Thymus (tissue), 11 donors: ENCODE measurements at regions not wholly inside any gene's neighbourhood (a gene's known extent, or its start where the extent isn't known, plus 50 kb on each side); places are given as distances from the start of the nearest gene placed in this dataset.

ENCODE experiments used
- DNase-seq, 9 donors: peaks; one replicate each; pipeline ENCODE4 v3.0.0-alpha.2; 2013; ENCODE audit warnings: low spot score in 9 of 9, low read depth in 6 of 9, missing footprints in 1 of 9
- H3K27ac ChIP-seq, 2 donors: one replicate each; pipeline ENCODE4 v1.5.1; 2013; ENCODE audit warnings: control low read depth in 1 of 2, low read depth in 1 of 2, low read length in 1 of 2, mild to moderate bottlenecking in 1 of 2, moderate library complexity in 1 of 2
- H3K27me3 ChIP-seq, 2 donors: one replicate each; pipeline ENCODE4 v1.5.1; 2013; ENCODE audit warnings: low read length in 1 of 2; ENCODE audit not compliant: control insufficient read depth in 2 of 2, insufficient read depth in 1 of 2
- H3K36me3 ChIP-seq, 2 donors: one replicate each; pipeline ENCODE4 v1.5.1; 2013; ENCODE audit warnings: low read length in 1 of 2, mild to moderate bottlenecking in 1 of 2, moderate library complexity in 1 of 2; ENCODE audit not compliant: control insufficient read depth in 2 of 2, insufficient read depth in 2 of 2
- H3K4me1 ChIP-seq, 2 donors: one replicate each; pipeline ENCODE4 v1.5.1; 2013; ENCODE audit warnings: low read length in 2 of 2; ENCODE audit not compliant: control insufficient read depth in 2 of 2, insufficient read depth in 2 of 2
- H3K4me3 ChIP-seq, 2 donors: one replicate each; pipeline ENCODE4 v1.5.1; 2013; ENCODE audit warnings: low read length in 2 of 2, control low read depth in 1 of 2, mild to moderate bottlenecking in 1 of 2
- H3K9me3 ChIP-seq, 2 donors: one replicate each; pipeline ENCODE4 v1.5.1; 2013; ENCODE audit warnings: low read length in 1 of 2, mild to moderate bottlenecking in 1 of 2; ENCODE audit not compliant: control insufficient read depth in 2 of 2, insufficient read depth in 1 of 2
- WGBS: extraction: QIAGEN DNeasy Blood & Tissue Kit; methylation state at CpG from one replicate; pipeline ENCODE4 v1.1.7; 2013; 5-methylcytosine and 5-hydroxymethylcytosine counted together
- donor health status: healthy.

DNA sequence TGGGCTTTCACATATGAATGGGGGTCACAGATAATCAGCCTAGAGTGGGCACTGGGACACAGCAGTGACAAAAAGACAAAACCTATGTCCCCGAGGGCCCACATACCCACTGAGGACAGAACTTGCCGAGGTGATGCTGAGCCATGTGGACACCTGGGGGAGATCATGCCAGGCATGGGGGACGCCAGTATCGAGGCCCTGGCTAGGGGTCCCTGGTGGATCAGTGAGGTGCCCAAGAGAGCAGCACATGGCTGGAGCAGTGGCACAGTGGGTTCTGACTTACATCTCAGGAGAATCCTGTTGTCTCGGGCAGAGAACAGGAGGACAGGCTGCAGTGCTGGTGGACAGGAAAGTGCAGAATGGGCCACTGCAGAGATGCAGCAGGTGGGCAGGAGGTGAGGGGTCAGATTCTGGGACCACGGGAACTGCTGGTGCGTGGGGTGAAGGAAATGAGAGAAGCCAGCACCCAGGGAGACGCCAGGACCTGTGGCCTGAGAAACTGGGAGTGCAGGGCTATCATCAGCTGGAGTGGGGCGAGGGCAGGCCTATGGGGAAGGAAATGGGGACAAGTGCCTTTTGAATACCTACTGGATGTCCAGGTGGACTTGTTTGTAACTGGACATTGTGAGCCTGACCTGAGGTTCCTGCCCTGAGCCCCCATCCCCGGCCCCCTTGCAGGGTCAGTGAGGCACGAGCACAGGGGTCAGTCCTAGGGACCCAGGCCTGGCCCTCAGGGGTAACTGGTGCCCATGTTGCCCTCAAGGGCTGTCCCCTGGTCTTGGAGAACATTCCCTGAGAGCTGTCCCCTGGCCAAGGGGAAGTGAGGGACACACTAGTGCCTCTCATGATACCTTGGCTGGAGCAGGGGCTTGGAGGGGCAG is 91.2 kb upstream of the RET start:
- no peaks in the 10 kb centered on the region for H3K9me3 ChIP-seq
- peaks cover 0 to 12% of the 10 kb centered on the region in 2 donors for H3K4me1 ChIP-seq
- no peak overlapping the region for H3K4me3 ChIP-seq
- no peak for DNase-seq
- 96% methylated on average over 11 of the region's 11 CpGs for WGBS
- no peaks in the 10 kb centered on the region for H3K27me3 ChIP-seq
- H3K36me3 ChIP-seq = no peaks in the 10 kb centered on the region
- H3K27ac ChIP-seq = no peak overlapping the region

DNA sequence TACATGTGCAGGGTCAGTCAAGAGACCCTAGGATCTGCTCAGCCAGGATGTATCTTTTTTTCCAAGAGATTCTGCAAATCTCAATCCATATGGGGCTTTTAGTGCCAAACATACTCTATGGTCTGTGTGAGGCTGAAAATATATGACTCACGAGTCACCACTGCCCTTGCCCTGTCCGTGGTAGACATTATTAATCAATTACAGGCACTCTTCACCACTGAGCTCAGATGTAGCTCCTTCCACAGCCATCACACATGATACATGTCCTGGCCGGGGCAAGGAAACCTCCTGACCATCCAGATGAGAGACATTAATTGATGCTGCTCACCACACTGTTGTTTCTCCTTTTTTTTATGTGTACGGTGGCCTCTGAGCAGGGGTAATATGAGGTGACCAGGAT is 90.2 kb upstream of the RET start:
- Histone ChIP-seq H3K27ac (no peak overlapping the region), H3K4me3 (no peak overlapping the region), H3K9me3 (no peaks in the 10 kb centered on the region), H3K27me3 (no peaks in the 10 kb centered on the region), H3K4me1 (peaks cover 0 to 16% of the 10 kb centered on the region in 2 donors), H3K36me3 (no peaks in the 10 kb centered on the region)
- no peak for DNase-seq
- WGBS = 92% methylated on average over 4 of the region's 4 CpGs

DNA sequence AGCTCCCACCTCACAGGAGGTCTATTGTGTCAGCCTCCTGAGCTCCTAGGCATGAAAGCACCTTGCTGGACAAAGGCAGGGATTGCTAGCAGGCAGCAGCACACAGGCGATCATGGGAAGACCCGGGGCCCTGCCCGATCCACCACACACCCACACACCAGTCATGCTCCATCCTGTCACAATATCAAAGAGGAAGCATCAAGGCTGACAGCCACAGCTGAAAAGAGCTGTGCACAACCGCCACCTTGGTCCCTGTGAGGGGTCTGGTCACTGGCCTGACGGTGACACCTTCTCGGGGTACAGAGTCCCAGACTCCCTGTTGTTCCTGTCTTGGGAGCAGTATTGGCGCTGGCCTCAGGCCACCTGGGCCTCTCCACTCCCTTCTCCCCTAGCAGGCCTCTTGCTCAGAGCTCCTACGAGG is 89.7 kb upstream of the RET start:
- Histone ChIP-seq H3K36me3 (no peaks in the 10 kb centered on the region), H3K4me3 (no peak overlapping the region), H3K27me3 (no peaks in the 10 kb centered on the region), H3K4me1 (peaks cover 0 to 16% of the 10 kb centered on the region in 2 donors), H3K27ac (no peak overlapping the region), H3K9me3 (no peaks in the 10 kb centered on the region)
- DNase-seq = no peak
- 73% methylated on average over 8 of the region's 8 CpGs for WGBS

DNA sequence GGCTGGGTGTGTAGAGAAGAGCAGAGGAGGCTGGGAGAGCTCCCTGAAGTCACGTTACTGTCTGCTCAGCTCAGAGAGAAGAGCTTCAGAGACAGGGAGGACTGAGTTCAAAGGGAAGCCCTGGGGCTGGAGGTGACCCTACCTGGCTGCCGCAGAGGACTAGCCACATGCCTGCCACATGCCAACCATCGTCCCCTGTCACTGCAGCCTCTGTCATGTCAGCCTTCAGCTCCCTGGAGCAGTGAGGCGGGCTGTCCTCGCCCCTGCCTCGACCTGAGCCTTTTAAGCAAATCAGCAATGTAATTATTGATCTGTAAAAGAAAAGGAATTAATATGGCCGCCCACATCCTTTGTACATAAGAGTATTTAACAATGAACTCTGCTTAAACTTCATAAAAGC is 89.3 kb upstream of the RET start:
- H3K27me3 ChIP-seq = no peaks in the 10 kb centered on the region
- WGBS = 94% methylated on average over 7 of the region's 7 CpGs
- no peak for DNase-seq
- H3K9me3 ChIP-seq = no peaks in the 10 kb centered on the region
- H3K4me3 ChIP-seq = no peak overlapping the region
- H3K4me1 ChIP-seq = peaks cover 0 to 16% of the 10 kb centered on the region in 2 donors
- H3K36me3 ChIP-seq = no peaks in the 10 kb centered on the region
- H3K27ac ChIP-seq = no peak overlapping the region

- Histone ChIP-seq H3K9me3 (no peaks in the 10 kb centered on the region), H3K36me3 (no peaks in the 10 kb centered on the region), H3K4me3 (no peak overlapping the region), H3K4me1 (peaks cover 0 to 16% of the 10 kb centered on the region in 2 donors), H3K27me3 (no peaks in the 10 kb centered on the region), H3K27ac (no peak overlapping the region)
- DNase-seq = no peak
- 97% methylated on average over 7 of the region's 7 CpGs for WGBS
Measured at GRCh38 chr10:42988069-42988468, 88.8 kb upstream of the RET start.

- 82% methylated on average over 11 of the region's 11 CpGs for WGBS
- DNase-seq = peak in 1 of 9 donors; percentile 30
- Histone ChIP-seq H3K9me3 (no peaks in the 10 kb centered on the region), H3K4me3 (no peak overlapping the region), H3K4me1 (peaks cover 0 to 16% of the 10 kb centered on the region in 2 donors), H3K27ac (no peak overlapping the region), H3K27me3 (no peaks in the 10 kb centered on the region), H3K36me3 (no peaks in the 10 kb centered on the region)
Measured at GRCh38 chr10:42988517-42989395, 88.1 kb upstream of the RET start.

GRCh38 chr10:42989481-42989921 is 87.4 kb upstream of the RET start:
- no peak for DNase-seq

DNA sequence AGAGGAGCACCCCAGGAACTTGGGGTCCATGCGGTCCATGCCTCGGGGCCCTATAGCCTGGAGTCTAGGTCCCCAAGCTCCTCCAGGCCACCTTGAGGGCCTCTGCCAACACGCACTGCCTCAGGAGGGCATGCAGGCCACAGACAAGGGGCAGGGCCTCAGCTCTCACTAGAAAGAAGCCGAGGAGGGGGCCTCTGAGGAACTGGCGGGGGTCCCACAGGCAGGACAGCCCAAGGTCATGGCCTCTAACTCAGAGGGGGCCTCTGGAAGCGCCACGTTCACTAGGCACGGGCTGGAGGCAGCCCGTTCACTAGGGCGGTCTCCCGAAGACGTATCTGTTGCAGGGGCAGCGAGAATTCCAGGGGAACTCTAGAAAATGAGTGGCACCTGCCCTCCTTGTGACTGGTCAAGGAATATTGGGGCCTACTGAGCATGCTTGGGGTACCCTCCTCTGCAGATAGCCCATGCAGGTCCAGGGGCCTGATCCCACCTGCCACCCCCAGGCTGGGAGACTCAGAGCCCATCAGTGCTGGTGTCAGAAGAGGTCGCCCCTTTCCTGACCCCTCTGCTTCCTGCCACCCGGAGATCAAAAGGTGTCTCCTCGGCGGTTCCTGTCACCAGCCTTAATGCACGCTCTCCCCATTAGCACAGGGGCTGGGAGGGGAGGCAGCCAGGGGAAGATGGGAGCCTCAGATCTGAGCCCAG is 86.7 kb upstream of the RET start:
- peak in 1 of 9 donors; percentile 21 for DNase-seq
- 76% methylated on average over 18 of the region's 18 CpGs for WGBS
- Histone ChIP-seq H3K36me3 (no peaks in the 10 kb centered on the region), H3K4me1 (peaks cover 0 to 16% of the 10 kb centered on the region in 2 donors), H3K27ac (no peak overlapping the region), H3K4me3 (no peak overlapping the region), H3K9me3 (no peaks in the 10 kb centered on the region), H3K27me3 (no peaks in the 10 kb centered on the region)

More at GRCh38 chr10:42989481-42989921, 87.4 kb upstream of the RET start:
- Histone ChIP-seq H3K4me1 (peaks cover 0 to 16% of the 10 kb centered on the region in 2 donors), H3K4me3 (no peak overlapping the region), H3K36me3 (no peaks in the 10 kb centered on the region), H3K27ac (no peak overlapping the region), H3K27me3 (no peaks in the 10 kb centered on the region), H3K9me3 (no peaks in the 10 kb centered on the region)
- 100% methylated on average over 2 of the region's 2 CpGs for WGBS
